ENCODE measurements at regions not wholly inside any gene's neighbourhood (a gene's known extent, or its start where the extent isn't known, plus 50 kb on each side); places are given as distances from the start of the nearest gene placed in this dataset.

GRCh38 chr6:119483908-119484307, 134.3 kb upstream of the MAN1A1 start (continued):
- no peak for TF ChIP-seq CHD7 (IDR thresholded peaks at IDR 0.05; ENCODE audit: insufficient replicate concordance, low read length)
- TF ChIP-seq TEAD4 (IDR thresholded peaks at IDR 0.05; ENCODE audit: low read depth, low read length) = no peak
- TF ChIP-seq EGR1 (IDR thresholded peaks at IDR 0.05; ENCODE audit: borderline replicate concordance, low read depth, low read length) = no peak
